H1 (cell line): ENCODE measurements at regions not wholly inside any gene's neighbourhood (a gene's known extent, or its start where the extent isn't known, plus 50 kb on each side); places are given as distances from the start of the nearest gene placed in this dataset.
"Not testable (repeated sequence)": the region's sequence is repeated elsewhere in the genome, so short reads cannot be mapped to it uniquely, and the experiment has no call there.

Source experiments
- CTCF ChIA-PET: fragments of 300-600 bp; sonication (Branson Sonifier 250); formaldehyde crosslinking; loops from one replicate; lab custom pipeline; 2021; ENCODE audit not compliant: partially characterized antibody; lab: Charles Lee
- POLR2A ChIA-PET: fragments of 300-600 bp; sonication (Branson Sonifier 250); formaldehyde crosslinking; loops from one replicate; lab custom pipeline; 2021; ENCODE audit warnings: inconsistent platforms; ENCODE audit not compliant: partially characterized antibody; lab: Charles Lee
- DNase-seq, 2 experiments: peaks; one replicate each; pipeline versions ENCODE4 v3.0.0 to v3.0.0-alpha.2; 2010 to 2022; ENCODE audit warnings: low spot score in 2 of 2, low read depth in 1 of 2, mixed read lengths in 1 of 2
- FAIRE-seq: peaks from 2 replicates; lab custom pipeline; 2011; peaks lifted over from hg19 to GRCh38; lab: Jason Lieb, UNC
- H2AFZ ChIP-seq: 2 replicates; pipeline ENCODE4 v1.8.1; 2012; ENCODE audit warnings: low read length, inconsistent platforms
- H2AK5ac ChIP-seq: 2 replicates; pipeline ENCODE4 v1.6.1; 2013; ENCODE audit warnings: low read depth, low read length
- H2BK120ac ChIP-seq: replicated peaks from 2 replicates; pipeline ENCODE3; 2013; ENCODE audit warnings: low read depth, low read length, inconsistent platforms
- H2BK12ac ChIP-seq: 2 replicates; pipeline ENCODE4 v1.6.1; 2013; ENCODE audit warnings: low read depth, low read length
- H2BK15ac ChIP-seq: 2 replicates; pipeline ENCODE4 v1.6.1; 2013; ENCODE audit warnings: low read length
- H2BK20ac ChIP-seq: 2 replicates; pipeline ENCODE4 v1.6.1; 2013; ENCODE audit warnings: low read length
- H2BK5ac ChIP-seq: 2 replicates; pipeline ENCODE4 v1.6.1; 2013; ENCODE audit warnings: low read depth, low read length
- H3K14ac ChIP-seq: 2 replicates; pipeline ENCODE4 v1.6.1; 2013; ENCODE audit warnings: inconsistent platforms; ENCODE audit not compliant: insufficient read length
- H3K18ac ChIP-seq: 2 replicates; pipeline ENCODE4 v1.6.1; 2013; ENCODE audit warnings: low read length; ENCODE audit errors: extremely low read depth
- H3K23ac ChIP-seq: 2 replicates; pipeline ENCODE4 v1.6.1; 2013; ENCODE audit warnings: inconsistent platforms; ENCODE audit not compliant: insufficient read length
- H3K23me2 ChIP-seq: 2 replicates; pipeline ENCODE4 v1.6.1; 2013; ENCODE audit warnings: low read depth, low read length
- H3K27ac ChIP-seq: 2 replicates; pipeline ENCODE4 v1.6.1; 2011; ENCODE audit warnings: low read depth, low read length, inconsistent platforms
- H3K27me3 ChIP-seq, 4 experiments: replicated peaks in 1 of 4; 1 replicate in 1 of 4; 2 replicates in 3 of 4; pipeline versions ENCODE4 v1.6.1 to v1.8.1; 2011 to 2013; ENCODE audit warnings: low read length in 3 of 4, mild to moderate bottlenecking in 3 of 4, inconsistent platforms in 2 of 4, mixed read lengths in 2 of 4, moderate library complexity in 1 of 4; ENCODE audit not compliant: control insufficient read depth in 3 of 4, insufficient read depth in 3 of 4; ENCODE audit errors: extremely low read depth in 1 of 4
- H3K36me3 ChIP-seq, 4 experiments: 2 replicates each; pipeline versions ENCODE4 v1.6.1 to v1.8.1; 2011 to 2013; ENCODE audit warnings: mild to moderate bottlenecking in 4 of 4, low read length in 3 of 4, moderate library complexity in 2 of 4, control low read depth in 1 of 4, inconsistent platforms in 1 of 4; ENCODE audit not compliant: insufficient read depth in 4 of 4, control insufficient read depth in 2 of 4
- H3K4ac ChIP-seq: replicated peaks from 2 replicates; pipeline ENCODE3; 2013; ENCODE audit warnings: low read length, low read depth, mixed read lengths, inconsistent platforms; ENCODE audit not compliant: insufficient read length
- H3K4me1 ChIP-seq, 4 experiments: replicated peaks in 1 of 4; 1 replicate in 1 of 4; 2 replicates in 3 of 4; pipeline versions ENCODE4 v1.6.1 to v1.8.1; 2011 to 2013; ENCODE audit warnings: low read length in 3 of 4, inconsistent platforms in 2 of 4, mixed read lengths in 1 of 4; ENCODE audit not compliant: insufficient read depth in 4 of 4, control insufficient read depth in 3 of 4
- H3K4me2 ChIP-seq, 2 experiments: 2 replicates each; pipeline versions ENCODE4 v1.6.1 to v1.8.1; 2011 to 2013; ENCODE audit warnings: low read depth in 2 of 2, low read length in 2 of 2, control low read depth in 1 of 2, inconsistent platforms in 1 of 2, mild to moderate bottlenecking in 1 of 2; ENCODE audit not compliant: insufficient read depth in 1 of 2
- H3K4me3 ChIP-seq, 4 experiments: fragments of 200-600, 300-600 bp in 1 of 4; sonication (generic), shearing (Covaris generic), sonication (Bioruptor Twin) in 1 of 4; 2 replicates each; pipeline versions ENCODE4 v1.5.1 to v1.8.1; 2011 to 2016; ENCODE audit warnings: low read length in 4 of 4, low read depth in 3 of 4, control low read depth in 2 of 4, inconsistent platforms in 2 of 4, mild to moderate bottlenecking in 2 of 4, mixed read lengths in 1 of 4, moderate library complexity in 1 of 4; ENCODE audit not compliant: insufficient read depth in 2 of 4; ENCODE audit errors: extremely low read depth in 1 of 4
- H3K56ac ChIP-seq: replicated peaks from 2 replicates; pipeline ENCODE3; 2013; ENCODE audit warnings: low read depth, mild to moderate bottlenecking, mixed read lengths, low read length, inconsistent platforms; ENCODE audit not compliant: insufficient read length
- H3K79me1 ChIP-seq: 2 replicates; pipeline ENCODE4 v1.6.1; 2013; ENCODE audit warnings: low read depth, low read length, control low read depth
- H3K79me2 ChIP-seq, 2 experiments: 2 replicates each; pipeline versions ENCODE4 v1.6.1 to v1.8.1; 2012 to 2013; ENCODE audit warnings: low read length in 2 of 2, mild to moderate bottlenecking in 2 of 2, inconsistent platforms in 1 of 2; ENCODE audit not compliant: insufficient read depth in 2 of 2, control insufficient read depth in 1 of 2
- H3K9ac ChIP-seq, 4 experiments: replicated peaks in 1 of 4; 1 replicate in 1 of 4; 2 replicates in 3 of 4; pipeline versions ENCODE4 v1.6.1 to v1.8.1; 2011 to 2013; ENCODE audit warnings: low read depth in 3 of 4, low read length in 3 of 4, control low read depth in 2 of 4, mild to moderate bottlenecking in 2 of 4, moderate library complexity in 2 of 4, inconsistent platforms in 1 of 4; ENCODE audit errors: extremely low read depth in 1 of 4
- H3K9me3 ChIP-seq, 2 experiments: 2 replicates each; pipeline versions ENCODE4 v1.6.1 to v1.8.1; 2012 to 2013; ENCODE audit warnings: mild to moderate bottlenecking in 2 of 2, moderate library complexity in 2 of 2, control low read depth in 1 of 2, inconsistent platforms in 1 of 2, low read depth in 1 of 2, low read length in 1 of 2, mixed read lengths in 1 of 2; ENCODE audit not compliant: insufficient read depth in 2 of 2
- H4K20me1 ChIP-seq, 2 experiments: replicated peaks in 1 of 2; 2 replicates each; pipeline versions ENCODE3 to v1.8.1; 2011 to 2013; ENCODE audit warnings: inconsistent platforms in 2 of 2, low read length in 2 of 2, mild to moderate bottlenecking in 1 of 2; ENCODE audit not compliant: insufficient read depth in 2 of 2, control insufficient read depth in 1 of 2
- H4K5ac ChIP-seq: 2 replicates; pipeline ENCODE4 v1.6.1; 2013; ENCODE audit warnings: low read length, low read depth, mixed read lengths, inconsistent platforms; ENCODE audit not compliant: insufficient read length
- H4K8ac ChIP-seq: 2 replicates; pipeline ENCODE4 v1.8.0; 2013; ENCODE audit warnings: mild to moderate bottlenecking, moderate library complexity, low read length, inconsistent platforms; ENCODE audit not compliant: insufficient read depth; ENCODE audit errors: extremely low read depth
- H4K91ac ChIP-seq: replicated peaks from 2 replicates; pipeline ENCODE3; 2013; ENCODE audit warnings: low read length, mixed read lengths, inconsistent platforms; ENCODE audit not compliant: insufficient read length
- WGBS, 2 experiments: shearing (Covaris generic) in 1 of 2; methylation state at CpG; one replicate each; pipeline versions ENCODE4 v1.1.6 to v1.1.7; 2013 to 2015; ENCODE audit warnings: low lambda C conversion rate in 2 of 2, mixed read lengths in 2 of 2, inconsistent platforms in 1 of 2, low coverage in 1 of 2, missing lambda C conversion rate in 1 of 2; ENCODE audit not compliant: insufficient replicate concordance in 2 of 2, insufficient coverage in 1 of 2, insufficient read length in 1 of 2; ENCODE audit errors: extremely low coverage in 1 of 2, missing lambda C conversion rate in 1 of 2; 5-methylcytosine and 5-hydroxymethylcytosine counted together

- H3K23ac ChIP-seq, H3K56ac ChIP-seq, POLR2A ChIA-PET, H2BK20ac ChIP-seq, H2BK15ac ChIP-seq, H4K20me1 ChIP-seq, H2BK120ac ChIP-seq, H3K23me2 ChIP-seq, H3K27ac ChIP-seq, H4K91ac ChIP-seq, H3K27me3 ChIP-seq, H2BK12ac ChIP-seq, H4K5ac ChIP-seq, H3K9ac ChIP-seq, DNase-seq, H2BK5ac ChIP-seq, H2AFZ ChIP-seq, H2AK5ac ChIP-seq, H3K9me3 ChIP-seq, FAIRE-seq, H3K79me1 ChIP-seq, H3K4me2 ChIP-seq, H3K36me3 ChIP-seq, H3K4me1 ChIP-seq, H4K8ac ChIP-seq, H3K14ac ChIP-seq, H3K4me3 ChIP-seq, H3K4ac ChIP-seq, H3K79me2 ChIP-seq: not testable (repeated sequence)
- CTCF ChIA-PET: interaction anchor here (0.9 to 1.8 kb wide), 4 partner anchors 9 to 91 kb away, joined by 3 to 6 read pairs (median 4); no protein-coding TSS in a partner anchor
- H3K18ac ChIP-seq: 0 out of 2 replicates have a peak overlapping the region, but pooled peaks have one; percentile 60
- WGBS, 2 experiments: 94% methylated on average over 20 of the region's 24 CpGs; no CpG with 5 or more reads in 1 of the 2 experiments
Observed at GRCh38 chr16:9166326-9166993, 75.0 kb downstream of the HAPSTR1 start.
